NCI-H69 (cell line): ENCODE measurements at regions not wholly inside any gene's neighbourhood (a gene's known extent, or its start where the extent isn't known, plus 50 kb on each side); places are given as distances from the start of the nearest gene placed in this dataset.
"Not testable (repeated sequence)": the region's sequence is repeated elsewhere in the genome, so short reads cannot be mapped to it uniquely, and the experiment has no call there.

ENCODE experiments used
- DNase-seq: peaks from one replicate; lab custom pipeline; 2025; lab: John Stamatoyannopoulos, UW

- peak; percentile 30 for DNase-seq
Measured at GRCh38 chr2:136284226-136285119, 166.5 kb upstream of the CXCR4 start.

DNA sequence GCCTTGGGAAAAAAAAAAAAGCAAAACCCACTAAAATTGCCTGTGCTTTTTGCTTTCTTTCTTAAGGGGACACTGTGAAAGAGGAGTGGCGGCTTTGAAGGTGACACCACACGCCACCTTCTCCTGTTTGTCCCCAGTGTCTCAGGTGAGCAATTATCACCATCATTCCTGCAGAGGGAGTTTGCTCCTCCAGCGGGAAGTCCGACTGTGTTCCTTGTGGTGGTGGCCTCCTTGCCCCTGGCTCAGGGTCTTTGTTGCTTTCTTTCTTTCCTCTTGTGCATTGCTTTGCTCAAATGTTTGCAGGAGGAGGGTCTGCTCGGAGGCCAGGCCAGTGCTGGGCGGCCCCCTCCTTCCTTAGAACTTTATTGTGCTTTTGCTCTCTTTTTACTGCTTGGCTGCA is 164.3 kb upstream of the CXCR4 start:
- no peak for DNase-seq

GRCh38 chr2:136281281-136282114 is 163.5 kb upstream of the CXCR4 start:
- DNase-seq = no peak

DNA sequence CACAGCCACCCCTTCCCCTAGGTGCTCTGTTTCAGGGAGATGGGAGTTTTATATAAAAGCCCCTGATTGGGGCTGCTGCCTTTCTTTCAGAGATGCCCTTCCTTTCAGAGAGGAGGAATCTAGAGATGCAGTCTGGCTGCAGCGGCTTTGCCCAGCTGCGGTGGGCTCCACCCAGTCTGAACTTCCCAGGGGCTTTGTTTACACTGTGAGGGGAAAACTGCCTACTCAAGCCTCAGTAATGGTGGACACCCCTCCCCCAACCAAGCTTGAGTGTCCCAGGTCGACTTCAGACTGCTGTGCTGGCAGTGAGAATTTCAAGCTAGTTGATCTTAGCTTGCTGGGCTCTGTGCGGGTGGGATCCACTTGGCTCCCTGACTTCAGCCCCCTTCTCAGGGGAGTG is 148.4 kb upstream of the CXCR4 start:
- not testable (repeated sequence) for DNase-seq

DNA sequence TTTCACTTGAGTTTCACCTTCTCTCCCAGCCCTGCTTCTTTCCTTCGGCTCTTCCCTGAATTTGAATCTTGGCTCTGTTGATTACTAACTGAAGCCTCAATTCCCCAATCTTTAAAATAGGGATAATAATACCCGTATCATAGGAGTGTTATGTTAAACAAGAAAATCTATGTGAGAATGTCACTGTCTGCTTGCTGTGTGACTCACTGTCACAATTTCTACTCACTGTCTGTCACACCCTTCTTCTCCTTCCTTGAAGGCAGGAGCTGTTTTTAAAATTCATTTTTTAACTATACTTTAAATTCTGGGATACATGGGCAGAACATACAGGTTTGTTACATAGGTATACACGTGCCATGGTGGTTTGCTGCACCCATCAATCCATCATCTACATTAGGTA is 141.6 kb upstream of the CXCR4 start:
- no peak for DNase-seq

- DNase-seq = no peak
Measured at GRCh38 chr2:136257893-136258292, 139.9 kb upstream of the CXCR4 start.

- no peak for DNase-seq
Measured at GRCh38 chr2:136255648-136256461, 137.9 kb upstream of the CXCR4 start.

GRCh38 chr2:136255127-136255526 is 137.2 kb upstream of the CXCR4 start:
- DNase-seq = no peak

GRCh38 chr2:136254681-136255080 is 136.7 kb upstream of the CXCR4 start:
- DNase-seq = no peak

- DNase-seq = no peak
Measured at GRCh38 chr2:136253288-136254004, 135.5 kb upstream of the CXCR4 start.

DNA sequence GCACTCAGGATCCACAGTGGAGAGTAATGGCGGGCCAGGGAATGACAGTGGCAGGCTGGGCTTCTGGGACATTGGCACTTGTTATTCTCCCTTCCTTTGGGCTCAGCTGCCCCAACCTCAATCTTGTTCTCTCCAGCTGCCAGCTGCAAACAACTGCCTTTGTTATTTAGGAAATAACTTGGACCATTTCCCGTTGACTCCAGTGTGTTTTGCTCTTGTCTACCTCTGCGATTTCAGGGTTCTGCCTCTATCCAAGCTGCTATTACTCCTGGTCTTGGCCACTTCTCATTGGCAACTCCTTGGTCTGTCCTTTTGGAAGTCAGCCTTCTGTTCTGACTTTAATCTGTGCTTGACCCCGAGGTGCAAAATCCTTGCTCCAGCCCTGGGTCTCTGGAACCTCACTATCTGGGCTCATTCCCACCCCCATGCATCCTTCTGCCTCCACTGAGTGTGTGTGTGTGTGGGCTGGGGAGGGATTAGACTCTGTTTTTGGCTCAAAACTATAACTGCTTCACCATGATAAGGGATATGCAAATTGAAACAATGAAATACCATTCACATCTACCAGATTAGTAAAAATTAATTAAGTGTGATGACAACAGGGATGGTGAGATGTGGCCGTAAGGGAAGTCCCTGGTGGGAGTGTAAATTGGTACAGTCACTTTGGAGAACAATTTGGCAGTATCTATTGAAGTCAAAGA is 134.1 kb upstream of the CXCR4 start:
- DNase-seq = no peak

GRCh38 chr2:136251197-136251884 is 133.4 kb upstream of the CXCR4 start:
- DNase-seq = no peak

GRCh38 chr2:136250131-136250530 is 132.2 kb upstream of the CXCR4 start:
- DNase-seq = peak; percentile 9

GRCh38 chr2:136248907-136249306 is 131.0 kb upstream of the CXCR4 start:
- DNase-seq = no peak

DNA sequence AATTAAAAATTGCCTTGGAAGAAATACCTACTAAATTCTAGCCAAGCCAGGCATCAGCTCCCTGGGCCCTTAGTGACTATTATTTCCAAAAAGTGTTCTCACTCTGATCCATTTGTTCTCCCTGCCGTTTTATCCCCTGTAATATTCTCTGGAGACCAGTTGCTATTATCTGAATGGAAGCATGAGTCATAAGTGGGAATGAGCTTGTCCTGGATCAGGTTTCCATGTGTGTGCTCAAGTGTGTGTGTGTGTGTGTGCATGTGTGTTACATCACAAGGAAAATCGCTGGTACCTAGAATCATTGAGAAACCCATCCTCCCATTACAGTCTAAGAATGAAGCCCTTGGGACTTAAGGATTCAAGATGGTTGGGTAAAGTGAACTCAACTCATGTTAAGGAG is 130.3 kb upstream of the CXCR4 start:
- DNase-seq = peak; percentile 88

DNA sequence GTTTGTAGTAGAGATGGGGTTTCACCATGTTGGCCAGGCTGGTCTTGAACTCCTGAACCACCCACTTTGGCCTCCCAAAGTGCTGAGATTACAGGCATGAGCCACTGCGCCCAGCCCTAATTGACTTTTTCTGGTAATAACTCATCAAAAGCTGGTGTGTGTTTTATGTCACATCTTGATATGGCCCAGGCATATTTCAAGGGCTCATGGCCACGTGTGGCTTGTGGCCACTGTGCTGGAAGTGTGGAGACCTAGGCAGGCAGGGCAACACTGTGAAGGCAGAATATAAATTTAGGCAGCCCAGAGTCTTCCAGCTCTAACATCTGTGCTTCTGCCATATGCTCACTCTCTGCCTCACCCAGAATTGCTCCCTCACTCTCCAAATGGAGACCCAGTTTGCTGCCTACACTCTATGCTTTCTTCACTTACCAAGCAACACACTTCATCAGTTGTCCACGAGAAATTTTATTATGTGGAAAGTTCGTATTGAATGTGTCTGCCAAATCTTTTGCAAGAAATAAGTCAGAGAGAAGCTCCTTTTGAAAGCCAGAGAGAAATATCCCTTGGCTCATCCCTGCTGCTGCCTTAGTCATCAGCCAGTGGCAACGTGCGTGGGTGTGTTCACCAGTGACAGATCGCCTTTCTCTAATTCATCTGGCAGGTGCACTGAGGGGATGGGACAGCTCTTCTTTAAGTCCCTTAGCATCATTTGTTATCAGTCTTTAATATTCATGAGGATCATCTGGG is 129.4 kb upstream of the CXCR4 start:
- peak; percentile 35 for DNase-seq

DNA sequence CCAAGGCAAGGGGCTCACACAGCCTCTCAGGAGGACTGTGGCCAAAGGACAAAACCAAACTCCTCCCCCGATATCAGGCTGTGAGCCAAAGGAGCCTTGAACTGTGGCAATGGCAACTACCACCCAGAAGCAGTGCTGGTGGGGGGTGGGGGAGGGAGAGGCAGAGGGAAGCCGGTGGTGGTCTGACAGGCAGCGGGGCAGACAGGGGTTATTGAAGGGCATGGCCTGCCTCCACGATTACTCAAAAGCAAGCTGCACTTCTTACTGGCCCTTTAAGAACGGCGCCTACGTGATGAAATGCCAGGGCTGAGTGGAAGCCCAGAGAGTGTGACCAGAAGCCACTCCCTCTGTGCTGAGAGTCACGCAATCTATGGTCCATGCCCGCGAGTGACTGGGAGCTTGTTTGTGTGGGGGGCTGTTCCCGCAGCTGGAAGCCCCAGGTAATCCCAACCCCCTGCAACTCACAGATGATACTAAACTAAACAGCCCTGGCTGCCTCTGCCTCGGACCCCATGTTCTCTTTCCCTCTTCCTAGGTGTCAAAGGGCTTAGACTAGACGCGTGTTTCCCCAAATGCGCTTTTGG is 128.2 kb upstream of the CXCR4 start:
- DNase-seq = no peak

GRCh38 chr2:136245211-136245610 is 127.3 kb upstream of the CXCR4 start:
- no peak for DNase-seq

DNA sequence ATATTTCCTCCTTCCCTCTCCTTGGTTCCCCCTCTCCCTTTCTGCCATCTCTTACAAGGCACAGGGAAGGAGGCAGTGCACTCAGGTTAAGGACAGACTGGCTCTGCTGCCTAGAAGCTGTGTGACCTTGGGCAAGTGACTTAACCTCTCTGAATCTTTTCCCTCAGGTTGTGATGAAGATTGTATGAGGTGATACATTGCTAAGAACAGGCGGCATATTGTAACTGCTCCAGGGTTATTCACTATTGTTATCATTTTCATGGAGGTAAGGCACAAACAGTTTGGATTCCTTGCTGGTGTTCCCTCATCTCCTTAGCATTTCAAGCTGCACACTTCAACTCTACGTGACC is 126.6 kb upstream of the CXCR4 start:
- DNase-seq = no peak
